ENCODE measurements at regions not wholly inside any gene's neighbourhood (a gene's known extent, or its start where the extent isn't known, plus 50 kb on each side); places are given as distances from the start of the nearest gene placed in this dataset.

- TF ChIP-seq CTCF (conservative IDR thresholded peaks at IDR 0.05; ENCODE audit: low read length) (no peak), EZH2phosphoT487 (IDR thresholded peaks at IDR 0.05; ENCODE audit: borderline replicate concordance) (no peak)
Observed at GRCh38 chr7:86933295-86933845, 126.1 kb downstream of the ELAPOR2 start.
